GM12874 (cell line): ENCODE measurements at regions not wholly inside any gene's neighbourhood (a gene's known extent, or its start where the extent isn't known, plus 50 kb on each side); places are given as distances from the start of the nearest gene placed in this dataset.

Experiments
- CTCF ChIP-seq: IDR thresholded peaks from 2 replicates; pipeline ENCODE4 v1.5.1; 2011; ENCODE audit warnings: low read depth, mild to moderate bottlenecking, control low read depth, low read length, moderate library complexity; ENCODE audit not compliant: insufficient read depth

GRCh38 chr2:142535311-142535710, 342.2 kb upstream of the KYNU start:
- no peak for TF ChIP-seq CTCF

GRCh38 chr2:142533177-142533576, 344.3 kb upstream of the KYNU start:
- no peak for TF ChIP-seq CTCF

GRCh38 chr2:142531377-142531776, 346.1 kb upstream of the KYNU start:
- no peak for TF ChIP-seq CTCF

- no peak for TF ChIP-seq CTCF
Observed at GRCh38 chr2:142525720-142526119, 351.7 kb upstream of the KYNU start.

GRCh38 chr2:142521492-142521891, 356.0 kb upstream of the KYNU start:
- TF ChIP-seq CTCF = no peak

- no peak for TF ChIP-seq CTCF
Observed at GRCh38 chr2:142515493-142515892, 362.0 kb upstream of the KYNU start.

GRCh38 chr2:142509401-142509800, 368.1 kb upstream of the KYNU start:
- no peak for TF ChIP-seq CTCF

- no peak for TF ChIP-seq CTCF
Observed at GRCh38 chr2:142504754-142505153, 372.7 kb upstream of the KYNU start.
